HCT116 (cell line): ENCODE measurements at regions not wholly inside any gene's neighbourhood (a gene's known extent, or its start where the extent isn't known, plus 50 kb on each side); places are given as distances from the start of the nearest gene placed in this dataset.

ENCODE experiments used
- ATAC-seq: fragments of 200-7000 bp; cut with Tn5 transposase; 2 replicates; pipeline ENCODE4 v1.9.1; 2020; ENCODE audit warnings: mild to moderate bottlenecking, moderate library complexity
- BruUV-seq: library from RNA; stranded (reverse); fragments of 400-500 nt; replicated peaks from 2 replicates; lab custom pipeline; 2021; lab: Mats Ljungman, UMichigan
- CTCF ChIA-PET: fragments of 300-600 bp; sonication (Branson Sonifier 250); formaldehyde crosslinking; loops from one replicate; lab custom pipeline; 2021; ENCODE audit warnings: antibody characterized with exemption; lab: Charles Lee
- POLR2A ChIA-PET: fragments of 300-600, 350-600 bp; sonication (Branson Sonifier 250); formaldehyde crosslinking; loops from one replicate; lab custom pipeline; 2021; ENCODE audit warnings: antibody characterized with exemption; lab: Charles Lee
- RAD21 ChIA-PET, 2 experiments: fragments of 300-600 bp; sonication (Branson Sonifier 250); formaldehyde crosslinking; loops; one replicate each; lab custom pipeline; 2023; ENCODE audit warnings: low total read pairs in 2 of 2; ENCODE audit not compliant: uncharacterized antibody in 2 of 2, unreplicated experiment in 2 of 2, low non-redundant PET in 1 of 2; lab: Charles Lee
- DNase-seq: peaks from one replicate; pipeline ENCODE4 v3.0.0-alpha.2; 2010; ENCODE audit warnings: low read depth, low spot score
- H2AFZ ChIP-seq: fragments of 200-600 bp; shearing (Covaris generic), sonication (generic); 2 replicates; pipeline ENCODE4 v1.6.1; 2017; ENCODE audit warnings: low read depth, mixed run types, mixed read lengths, antibody characterized with exemption, low read length; ENCODE audit not compliant: poor library complexity, severe bottlenecking
- H3K27ac ChIP-seq: 2 replicates; pipeline ENCODE4 v1.5.1; 2012; ENCODE audit warnings: low read depth, low read length
- H3K27me3 ChIP-seq: fragments of 200-600 bp; sonication (generic); 2 replicates; pipeline ENCODE4 v1.6.1; 2016; ENCODE audit warnings: mixed run types, low read length, mixed read lengths; ENCODE audit not compliant: insufficient read depth
- H3K36me3 ChIP-seq, 2 experiments: fragments of 200-500 bp in 1 of 2; fragments of 200-600 bp in 1 of 2; sonication (Bioruptor generic) in 1 of 2; sonication (generic) in 1 of 2; 2 replicates each; pipeline versions ENCODE4 v1.5.1 to v1.6.1; 2014 to 2016; ENCODE audit warnings: low read length in 2 of 2, inconsistent platforms in 1 of 2, mixed read lengths in 1 of 2, mixed run types in 1 of 2; ENCODE audit not compliant: insufficient read depth in 2 of 2, control insufficient read depth in 1 of 2
- H3K4me1 ChIP-seq, 2 experiments: fragments of 200-600 bp in 1 of 2; sonication (generic) in 1 of 2; 2 replicates each; pipeline versions ENCODE4 v1.5.1 to v1.6.1; 2012 to 2017; ENCODE audit warnings: low read length in 2 of 2, inconsistent platforms in 1 of 2, mild to moderate bottlenecking in 1 of 2, mixed read lengths in 1 of 2, mixed run types in 1 of 2, moderate library complexity in 1 of 2; ENCODE audit not compliant: insufficient read depth in 2 of 2, control insufficient read depth in 1 of 2
- H3K4me2 ChIP-seq: fragments of 200-600 bp; sonication (generic); 2 replicates; pipeline ENCODE4 v1.6.1; 2017; ENCODE audit warnings: mixed run types, low read length, mixed read lengths
- H3K4me3 ChIP-seq, 2 experiments: fragments of 200-600 bp in 1 of 2; sonication (generic) in 1 of 2; replicated peaks in 1 of 2; 2 replicates each; pipeline ENCODE4 v1.5.1; 2011 to 2016; ENCODE audit warnings: low read length in 2 of 2, control low read depth in 1 of 2, low read depth in 1 of 2, mild to moderate bottlenecking in 1 of 2, mixed read lengths in 1 of 2, mixed run types in 1 of 2
- H3K79me2 ChIP-seq: fragments of 200-600 bp; sonication (generic); 2 replicates; pipeline ENCODE4 v1.6.1; 2017; ENCODE audit warnings: mild to moderate bottlenecking, mixed run types, low read length, moderate library complexity, mixed read lengths; ENCODE audit not compliant: insufficient read depth
- H3K9ac ChIP-seq: fragments of 200-600 bp; sonication (generic); 2 replicates; pipeline ENCODE4 v1.6.1; 2016; ENCODE audit warnings: low read length, mixed read lengths
- H3K9me2 ChIP-seq: fragments of 200-600 bp; sonication (generic), shearing (Covaris generic); 2 replicates; pipeline ENCODE4 v1.6.1; 2017; ENCODE audit warnings: mixed run types, mild to moderate bottlenecking, moderate library complexity; ENCODE audit not compliant: insufficient read depth
- H3K9me3 ChIP-seq, 2 experiments: fragments of 200-500 bp in 1 of 2; fragments of 200-600 bp in 1 of 2; sonication (Bioruptor generic) in 1 of 2; sonication (generic) in 1 of 2; 2 replicates each; pipeline ENCODE4 v1.6.1; 2014 to 2017; ENCODE audit warnings: low read length in 2 of 2, mixed read lengths in 2 of 2, inconsistent platforms in 1 of 2, low read depth in 1 of 2, mild to moderate bottlenecking in 1 of 2, mixed run types in 1 of 2, moderate library complexity in 1 of 2; ENCODE audit not compliant: control insufficient read depth in 1 of 2, insufficient read depth in 1 of 2
- H4K20me1 ChIP-seq: fragments of 200-600 bp; sonication (generic), shearing (Covaris generic); 2 replicates; pipeline ENCODE4 v1.6.1; 2017; ENCODE audit warnings: mixed run types, mild to moderate bottlenecking, moderate library complexity; ENCODE audit not compliant: insufficient read depth
- CBX3 ChIP-seq: IDR thresholded peaks from 2 replicates; pipeline ENCODE4 v1.6.1; 2012; ENCODE audit warnings: low read depth
- CEBPB ChIP-seq: IDR thresholded peaks from 2 replicates; pipeline ENCODE4 v1.6.1; 2012; ENCODE audit warnings: low read depth
- EZH2 ChIP-seq: fragments of 200-600 bp; sonication (generic); IDR thresholded peaks from 2 replicates; pipeline ENCODE4 v1.6.1; 2017; ENCODE audit warnings: antibody characterized with exemption, mixed run types
- POLR2AphosphoS5 ChIP-seq: IDR thresholded peaks from 2 replicates; pipeline ENCODE4 v1.6.1; 2011; ENCODE audit warnings: mild to moderate bottlenecking, low read depth, low read length, moderate library complexity
- RAD21 ChIP-seq: IDR thresholded peaks from 2 replicates; pipeline ENCODE4 v1.6.1; 2012; ENCODE audit warnings: low read depth, mild to moderate bottlenecking
- SIN3A ChIP-seq: IDR thresholded peaks from 2 replicates; pipeline ENCODE4 v1.6.1; 2012; ENCODE audit warnings: low read depth
- SP1 ChIP-seq: IDR thresholded peaks from 2 replicates; pipeline ENCODE4 v1.6.1; 2012; ENCODE audit warnings: low read depth
- ZFX ChIP-seq: fragments of 450-650 bp; IDR thresholded peaks from 2 replicates; pipeline ENCODE4 v1.6.1; 2017
- intact Hi-C: fragments of 100-400 bp; cut with micrococcal nuclease; formaldehyde crosslinking; loops from 2 replicates; pipeline ENCODE4 v1.10.0; 2022
- TF ChIP-seq, protein P1 (sequence below): IDR thresholded peaks from 2 replicates; pipeline ENCODE4 v1.6.1; 2012
- TF ChIP-seq, protein P2 (sequence below): IDR thresholded peaks from 2 replicates; pipeline ENCODE4 v1.6.1; 2012
- TF ChIP-seq, protein P3 (sequence below), 3 experiments: fragments of 200-600 bp in 1 of 3; sonication (generic) in 1 of 3; IDR thresholded peaks in 2 of 3; conservative IDR thresholded peaks in 1 of 3; 2 replicates each; pipeline ENCODE4 v1.5.1; 2012 to 2017; ENCODE audit warnings: low read depth in 2 of 3, low read length in 2 of 3, antibody characterized with exemption in 1 of 3, borderline replicate concordance in 1 of 3, control low read depth in 1 of 3, mild to moderate bottlenecking in 1 of 3, mixed read lengths in 1 of 3, mixed run types in 1 of 3, moderate library complexity in 1 of 3; ENCODE audit not compliant: insufficient read depth in 1 of 3
- TF ChIP-seq, protein P4 (sequence below): IDR thresholded peaks from 2 replicates; pipeline ENCODE4 v1.6.1; 2012; ENCODE audit warnings: low read depth

DNA sequence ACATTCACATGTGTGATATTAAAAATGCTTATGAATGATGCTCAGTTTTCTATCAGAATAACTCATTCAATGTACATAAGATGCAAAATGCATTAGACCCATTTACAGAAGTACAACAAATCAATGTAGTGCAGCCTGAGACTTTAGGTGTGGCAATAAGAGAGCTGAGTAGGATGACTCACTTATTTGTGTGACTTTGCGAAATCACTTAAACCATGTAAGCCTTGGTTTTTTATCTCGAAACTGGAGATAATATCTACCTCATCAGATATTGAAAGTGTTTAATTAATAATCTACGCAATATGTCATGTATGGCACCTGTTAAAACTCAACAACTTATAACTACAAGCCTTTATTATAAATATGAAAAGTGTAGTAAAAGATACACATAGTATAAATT lies 105.7 kb upstream of the LUZP2 start:
- Histone ChIP-seq H3K27ac (no peak overlapping the region), H3K4me3 (no peak overlapping the region), H3K27me3 (no peaks in the 10 kb centered on the region), H2AFZ (no peak overlapping the region)
- RAD21 ChIA-PET: no interaction called here
- TF ChIP-seq ZFX: no peak
- TF ChIP-seq CBX3: no peak
- no peak for TF ChIP-seq POLR2AphosphoS5
- TF ChIP-seq SP1: no peak
- TF ChIP-seq, protein P1, sequence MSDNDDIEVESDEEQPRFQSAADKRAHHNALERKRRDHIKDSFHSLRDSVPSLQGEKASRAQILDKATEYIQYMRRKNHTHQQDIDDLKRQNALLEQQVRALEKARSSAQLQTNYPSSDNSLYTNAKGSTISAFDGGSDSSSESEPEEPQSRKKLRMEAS: no peak
- TF ChIP-seq, protein P2, sequence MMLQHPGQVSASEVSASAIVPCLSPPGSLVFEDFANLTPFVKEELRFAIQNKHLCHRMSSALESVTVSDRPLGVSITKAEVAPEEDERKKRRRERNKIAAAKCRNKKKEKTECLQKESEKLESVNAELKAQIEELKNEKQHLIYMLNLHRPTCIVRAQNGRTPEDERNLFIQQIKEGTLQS: no peak
- TF ChIP-seq, protein P3, sequence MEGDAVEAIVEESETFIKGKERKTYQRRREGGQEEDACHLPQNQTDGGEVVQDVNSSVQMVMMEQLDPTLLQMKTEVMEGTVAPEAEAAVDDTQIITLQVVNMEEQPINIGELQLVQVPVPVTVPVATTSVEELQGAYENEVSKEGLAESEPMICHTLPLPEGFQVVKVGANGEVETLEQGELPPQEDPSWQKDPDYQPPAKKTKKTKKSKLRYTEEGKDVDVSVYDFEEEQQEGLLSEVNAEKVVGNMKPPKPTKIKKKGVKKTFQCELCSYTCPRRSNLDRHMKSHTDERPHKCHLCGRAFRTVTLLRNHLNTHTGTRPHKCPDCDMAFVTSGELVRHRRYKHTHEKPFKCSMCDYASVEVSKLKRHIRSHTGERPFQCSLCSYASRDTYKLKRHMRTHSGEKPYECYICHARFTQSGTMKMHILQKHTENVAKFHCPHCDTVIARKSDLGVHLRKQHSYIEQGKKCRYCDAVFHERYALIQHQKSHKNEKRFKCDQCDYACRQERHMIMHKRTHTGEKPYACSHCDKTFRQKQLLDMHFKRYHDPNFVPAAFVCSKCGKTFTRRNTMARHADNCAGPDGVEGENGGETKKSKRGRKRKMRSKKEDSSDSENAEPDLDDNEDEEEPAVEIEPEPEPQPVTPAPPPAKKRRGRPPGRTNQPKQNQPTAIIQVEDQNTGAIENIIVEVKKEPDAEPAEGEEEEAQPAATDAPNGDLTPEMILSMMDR (IDR thresholded peaks at IDR 0.05 in 2 of 3, conservative IDR thresholded peaks at IDR 0.05 in 1 of 3; ENCODE audit: borderline replicate concordance in 1 of 3, insufficient read depth in 1 of 3, low read depth in 2 of 3, low read length in 2 of 3): no peak
- TF ChIP-seq RAD21: no peak
- TF ChIP-seq EZH2: no peak
- TF ChIP-seq SIN3A: no peak
- TF ChIP-seq CEBPB: no peak
- TF ChIP-seq, protein P4, sequence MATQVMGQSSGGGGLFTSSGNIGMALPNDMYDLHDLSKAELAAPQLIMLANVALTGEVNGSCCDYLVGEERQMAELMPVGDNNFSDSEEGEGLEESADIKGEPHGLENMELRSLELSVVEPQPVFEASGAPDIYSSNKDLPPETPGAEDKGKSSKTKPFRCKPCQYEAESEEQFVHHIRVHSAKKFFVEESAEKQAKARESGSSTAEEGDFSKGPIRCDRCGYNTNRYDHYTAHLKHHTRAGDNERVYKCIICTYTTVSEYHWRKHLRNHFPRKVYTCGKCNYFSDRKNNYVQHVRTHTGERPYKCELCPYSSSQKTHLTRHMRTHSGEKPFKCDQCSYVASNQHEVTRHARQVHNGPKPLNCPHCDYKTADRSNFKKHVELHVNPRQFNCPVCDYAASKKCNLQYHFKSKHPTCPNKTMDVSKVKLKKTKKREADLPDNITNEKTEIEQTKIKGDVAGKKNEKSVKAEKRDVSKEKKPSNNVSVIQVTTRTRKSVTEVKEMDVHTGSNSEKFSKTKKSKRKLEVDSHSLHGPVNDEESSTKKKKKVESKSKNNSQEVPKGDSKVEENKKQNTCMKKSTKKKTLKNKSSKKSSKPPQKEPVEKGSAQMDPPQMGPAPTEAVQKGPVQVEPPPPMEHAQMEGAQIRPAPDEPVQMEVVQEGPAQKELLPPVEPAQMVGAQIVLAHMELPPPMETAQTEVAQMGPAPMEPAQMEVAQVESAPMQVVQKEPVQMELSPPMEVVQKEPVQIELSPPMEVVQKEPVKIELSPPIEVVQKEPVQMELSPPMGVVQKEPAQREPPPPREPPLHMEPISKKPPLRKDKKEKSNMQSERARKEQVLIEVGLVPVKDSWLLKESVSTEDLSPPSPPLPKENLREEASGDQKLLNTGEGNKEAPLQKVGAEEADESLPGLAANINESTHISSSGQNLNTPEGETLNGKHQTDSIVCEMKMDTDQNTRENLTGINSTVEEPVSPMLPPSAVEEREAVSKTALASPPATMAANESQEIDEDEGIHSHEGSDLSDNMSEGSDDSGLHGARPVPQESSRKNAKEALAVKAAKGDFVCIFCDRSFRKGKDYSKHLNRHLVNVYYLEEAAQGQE: no peak
- TF ChIP-seq, all 23 proteins: peak for 0
- no peaks in the 10 kb centered on the region for H3K36me3 ChIP-seq
- POLR2A ChIA-PET: no interaction called here
- H3K9me3 ChIP-seq: peaks cover 0 to 18% of the 10 kb centered on the region in 2 experiments; a peak in 2 of 4 replicates
- no peak overlapping the region for H3K4me2 ChIP-seq
- no peaks in the 10 kb centered on the region for H3K9me2 ChIP-seq
- H3K9ac ChIP-seq: no peak overlapping the region
- CTCF ChIA-PET: no interaction called here
- intact Hi-C loops: no loop called here
- no TSS peak for BruUV-seq
- H3K4me1 ChIP-seq: no peaks in the 10 kb centered on the region
- no peaks in the 10 kb centered on the region for H4K20me1 ChIP-seq
- H3K79me2 ChIP-seq: no peaks in the 10 kb centered on the region
- DNase-seq: no peak
- no peak for ATAC-seq
